ENCODE measurements at regions not wholly inside any gene's neighbourhood (a gene's known extent, or its start where the extent isn't known, plus 50 kb on each side); places are given as distances from the start of the nearest gene placed in this dataset.

- no peak for TF ChIP-seq CTCF (IDR thresholded peaks at IDR 0.05; ENCODE audit: insufficient read depth, low read length)
- no peak for TF ChIP-seq REST (IDR thresholded peaks at IDR 0.05; ENCODE audit: insufficient replicate concordance, low read depth)
- TF ChIP-seq POLR2AphosphoS5 (IDR thresholded peaks at IDR 0.05; ENCODE audit: low read depth), result no peak
- no peak for TF ChIP-seq SPI1 (IDR thresholded peaks at IDR 0.05; ENCODE audit: borderline replicate concordance, low read depth)
- TF ChIP-seq GABPA (IDR thresholded peaks at IDR 0.05; ENCODE audit: low read depth), result no peak
Observed at GRCh38 chr5:6134281-6134680, 244.1 kb downstream of the MED10 start.

All from HL-60 (cell line).